HCT116 (cell line): ENCODE measurements at regions not wholly inside any gene's neighbourhood (a gene's known extent, or its start where the extent isn't known, plus 50 kb on each side); places are given as distances from the start of the nearest gene placed in this dataset.

Experiments used
- ATAC-seq: fragments of 200-7000 bp; cut with Tn5 transposase; 2 replicates; pipeline ENCODE4 v1.9.1; 2020; ENCODE audit warnings: mild to moderate bottlenecking, moderate library complexity
- BruUV-seq: library from RNA; stranded (reverse); fragments of 400-500 nt; replicated peaks from 2 replicates; lab custom pipeline; 2021; lab: Mats Ljungman, UMichigan
- CTCF ChIA-PET: fragments of 300-600 bp; sonication (Branson Sonifier 250); formaldehyde crosslinking; loops from one replicate; lab custom pipeline; 2021; ENCODE audit warnings: antibody characterized with exemption; lab: Charles Lee
- POLR2A ChIA-PET: fragments of 300-600, 350-600 bp; sonication (Branson Sonifier 250); formaldehyde crosslinking; loops from one replicate; lab custom pipeline; 2021; ENCODE audit warnings: antibody characterized with exemption; lab: Charles Lee
- RAD21 ChIA-PET, 2 experiments: fragments of 300-600 bp; sonication (Branson Sonifier 250); formaldehyde crosslinking; loops; one replicate each; lab custom pipeline; 2023; ENCODE audit warnings: low total read pairs in 2 of 2; ENCODE audit not compliant: uncharacterized antibody in 2 of 2, unreplicated experiment in 2 of 2, low non-redundant PET in 1 of 2; lab: Charles Lee
- DNase-seq: peaks from one replicate; pipeline ENCODE4 v3.0.0-alpha.2; 2010; ENCODE audit warnings: low read depth, low spot score
- H2AFZ ChIP-seq: fragments of 200-600 bp; shearing (Covaris generic), sonication (generic); 2 replicates; pipeline ENCODE4 v1.6.1; 2017; ENCODE audit warnings: low read depth, mixed run types, mixed read lengths, antibody characterized with exemption, low read length; ENCODE audit not compliant: poor library complexity, severe bottlenecking
- H3K27ac ChIP-seq: 2 replicates; pipeline ENCODE4 v1.5.1; 2012; ENCODE audit warnings: low read depth, low read length
- H3K27me3 ChIP-seq: fragments of 200-600 bp; sonication (generic); 2 replicates; pipeline ENCODE4 v1.6.1; 2016; ENCODE audit warnings: mixed run types, low read length, mixed read lengths; ENCODE audit not compliant: insufficient read depth
- H3K36me3 ChIP-seq, 2 experiments: fragments of 200-500 bp in 1 of 2; fragments of 200-600 bp in 1 of 2; sonication (Bioruptor generic) in 1 of 2; sonication (generic) in 1 of 2; 2 replicates each; pipeline versions ENCODE4 v1.5.1 to v1.6.1; 2014 to 2016; ENCODE audit warnings: low read length in 2 of 2, inconsistent platforms in 1 of 2, mixed read lengths in 1 of 2, mixed run types in 1 of 2; ENCODE audit not compliant: insufficient read depth in 2 of 2, control insufficient read depth in 1 of 2
- H3K4me1 ChIP-seq, 2 experiments: fragments of 200-600 bp in 1 of 2; sonication (generic) in 1 of 2; 2 replicates each; pipeline versions ENCODE4 v1.5.1 to v1.6.1; 2012 to 2017; ENCODE audit warnings: low read length in 2 of 2, inconsistent platforms in 1 of 2, mild to moderate bottlenecking in 1 of 2, mixed read lengths in 1 of 2, mixed run types in 1 of 2, moderate library complexity in 1 of 2; ENCODE audit not compliant: insufficient read depth in 2 of 2, control insufficient read depth in 1 of 2
- H3K4me2 ChIP-seq: fragments of 200-600 bp; sonication (generic); 2 replicates; pipeline ENCODE4 v1.6.1; 2017; ENCODE audit warnings: mixed run types, low read length, mixed read lengths
- H3K4me3 ChIP-seq, 2 experiments: fragments of 200-600 bp in 1 of 2; sonication (generic) in 1 of 2; replicated peaks in 1 of 2; 2 replicates each; pipeline ENCODE4 v1.5.1; 2011 to 2016; ENCODE audit warnings: low read length in 2 of 2, control low read depth in 1 of 2, low read depth in 1 of 2, mild to moderate bottlenecking in 1 of 2, mixed read lengths in 1 of 2, mixed run types in 1 of 2
- H3K79me2 ChIP-seq: fragments of 200-600 bp; sonication (generic); 2 replicates; pipeline ENCODE4 v1.6.1; 2017; ENCODE audit warnings: mild to moderate bottlenecking, mixed run types, low read length, moderate library complexity, mixed read lengths; ENCODE audit not compliant: insufficient read depth
- H3K9ac ChIP-seq: fragments of 200-600 bp; sonication (generic); 2 replicates; pipeline ENCODE4 v1.6.1; 2016; ENCODE audit warnings: low read length, mixed read lengths
- H3K9me2 ChIP-seq: fragments of 200-600 bp; sonication (generic), shearing (Covaris generic); 2 replicates; pipeline ENCODE4 v1.6.1; 2017; ENCODE audit warnings: mixed run types, mild to moderate bottlenecking, moderate library complexity; ENCODE audit not compliant: insufficient read depth
- H3K9me3 ChIP-seq, 2 experiments: fragments of 200-500 bp in 1 of 2; fragments of 200-600 bp in 1 of 2; sonication (Bioruptor generic) in 1 of 2; sonication (generic) in 1 of 2; 2 replicates each; pipeline ENCODE4 v1.6.1; 2014 to 2017; ENCODE audit warnings: low read length in 2 of 2, mixed read lengths in 2 of 2, inconsistent platforms in 1 of 2, low read depth in 1 of 2, mild to moderate bottlenecking in 1 of 2, mixed run types in 1 of 2, moderate library complexity in 1 of 2; ENCODE audit not compliant: control insufficient read depth in 1 of 2, insufficient read depth in 1 of 2
- H4K20me1 ChIP-seq: fragments of 200-600 bp; sonication (generic), shearing (Covaris generic); 2 replicates; pipeline ENCODE4 v1.6.1; 2017; ENCODE audit warnings: mixed run types, mild to moderate bottlenecking, moderate library complexity; ENCODE audit not compliant: insufficient read depth
- CEBPB ChIP-seq: IDR thresholded peaks from 2 replicates; pipeline ENCODE4 v1.6.1; 2012; ENCODE audit warnings: low read depth
- CTCF ChIP-seq, 3 experiments: fragments of 200-600 bp in 1 of 3; sonication (generic) in 1 of 3; IDR thresholded peaks in 2 of 3; conservative IDR thresholded peaks in 1 of 3; 2 replicates each; pipeline ENCODE4 v1.5.1; 2012 to 2017; ENCODE audit warnings: low read depth in 2 of 3, low read length in 2 of 3, antibody characterized with exemption in 1 of 3, borderline replicate concordance in 1 of 3, control low read depth in 1 of 3, mild to moderate bottlenecking in 1 of 3, mixed read lengths in 1 of 3, mixed run types in 1 of 3, moderate library complexity in 1 of 3; ENCODE audit not compliant: insufficient read depth in 1 of 3
- ELF1 ChIP-seq: IDR thresholded peaks from 2 replicates; pipeline ENCODE4 v1.6.1; 2012; ENCODE audit warnings: low read depth, borderline replicate concordance
- EZH2 ChIP-seq: fragments of 200-600 bp; sonication (generic); IDR thresholded peaks from 2 replicates; pipeline ENCODE4 v1.6.1; 2017; ENCODE audit warnings: antibody characterized with exemption, mixed run types
- FOSL1 ChIP-seq: IDR thresholded peaks from 2 replicates; pipeline ENCODE4 v1.6.1; 2012; ENCODE audit warnings: low read depth
- POLR2A ChIP-seq: IDR thresholded peaks from 2 replicates; pipeline ENCODE4 v1.7.0; 2011; ENCODE audit warnings: borderline replicate concordance; ENCODE audit not compliant: insufficient read depth, insufficient read length; ENCODE audit errors: extremely low read depth
- SP1 ChIP-seq: IDR thresholded peaks from 2 replicates; pipeline ENCODE4 v1.6.1; 2012; ENCODE audit warnings: low read depth
- TCF7L2 ChIP-seq: IDR thresholded peaks from 2 replicates; pipeline ENCODE4 v1.7.0; 2011; ENCODE audit warnings: borderline replicate concordance, inconsistent platforms; ENCODE audit not compliant: insufficient read depth, insufficient read length; ENCODE audit errors: extremely low read depth
- YY1 ChIP-seq: IDR thresholded peaks from 2 replicates; pipeline ENCODE4 v1.6.1; 2011; ENCODE audit warnings: low read length, low read depth, moderate library complexity, mild to moderate bottlenecking; ENCODE audit not compliant: insufficient replicate concordance; ENCODE audit errors: extremely low read depth
- ZBTB33 ChIP-seq: IDR thresholded peaks from 2 replicates; pipeline ENCODE4 v1.6.1; 2011; ENCODE audit warnings: mild to moderate bottlenecking, low read length, moderate library complexity; ENCODE audit not compliant: insufficient replicate concordance; ENCODE audit errors: extremely low read depth
- ZNF274 ChIP-seq: fragments of 200-500 bp; sonication (Bioruptor generic); IDR thresholded peaks from 2 replicates; pipeline ENCODE4 v1.6.1; 2014; ENCODE audit warnings: mild to moderate bottlenecking, low read depth, low read length, inconsistent platforms
- intact Hi-C: fragments of 100-400 bp; cut with micrococcal nuclease; formaldehyde crosslinking; loops from 2 replicates; pipeline ENCODE4 v1.10.0; 2022

- no peak overlapping the region for H3K9ac ChIP-seq
- ChIA-PET CTCF (no interaction called here), RAD21 (no interaction called here), POLR2A (no interaction called here)
- no peak overlapping the region for H3K4me3 ChIP-seq
- TF ChIP-seq SP1 = no peak
- no peak for TF ChIP-seq TCF7L2
- no peak for TF ChIP-seq CTCF (IDR thresholded peaks at IDR 0.05 in 2 of 3, conservative IDR thresholded peaks at IDR 0.05 in 1 of 3; ENCODE audit: borderline replicate concordance in 1 of 3, insufficient read depth in 1 of 3, low read depth in 2 of 3, low read length in 2 of 3)
- TF ChIP-seq ZBTB33 = no peak
- no peak for TF ChIP-seq FOSL1
- TF ChIP-seq CEBPB = no peak
- no peak for TF ChIP-seq ZNF274
- no peak for TF ChIP-seq POLR2A
- TF ChIP-seq EZH2 = no peak
- no peak for TF ChIP-seq YY1
- TF ChIP-seq ELF1 = no peak
- BruUV-seq = no TSS peak
- no peaks in the 10 kb centered on the region for H3K79me2 ChIP-seq
- intact Hi-C loops = no loop called here
- H3K4me2 ChIP-seq = no peak overlapping the region
- H3K4me1 ChIP-seq = no peaks in the 10 kb centered on the region
- no peaks in the 10 kb centered on the region for H4K20me1 ChIP-seq
- H2AFZ ChIP-seq = no peak overlapping the region
- DNase-seq = no peak
- ATAC-seq = no peak
- peaks cover 6 to 14% of the 10 kb centered on the region in 2 experiments; a peak in 2 of 4 replicates for H3K9me3 ChIP-seq
- no peaks in the 10 kb centered on the region for H3K36me3 ChIP-seq
- no peaks in the 10 kb centered on the region for H3K27me3 ChIP-seq
- H3K27ac ChIP-seq = no peak overlapping the region
- H3K9me2 ChIP-seq = no peaks in the 10 kb centered on the region
Observed at GRCh38 chr18:33928231-33928630, 296.5 kb downstream of the NOL4 start.
